ENCODE measurements at regions not wholly inside any gene's neighbourhood (a gene's known extent, or its start where the extent isn't known, plus 50 kb on each side); places are given as distances from the start of the nearest gene placed in this dataset.

- Histone ChIP-seq H3K9me3 (ENCODE audit: control insufficient read depth in 4 of 4, low read length in 3 of 4) (no peaks in the 10 kb centered on the region), H3K27ac (ENCODE audit: low read depth in 1 of 2, low read length in 2 of 2) (no peak overlapping the region), H3K36me3 (ENCODE audit: control insufficient read depth in 4 of 4, insufficient read depth in 3 of 4, low read depth in 1 of 4, low read length in 3 of 4) (no peaks in the 10 kb centered on the region), H3K9ac (ENCODE audit: low read depth in 1 of 2, low read length in 2 of 2) (no peak overlapping the region), H3K4me1 (ENCODE audit: control insufficient read depth in 4 of 4, insufficient read depth in 4 of 4, low read length in 3 of 4) (peaks cover 0 to 6% (median under 1%) of the 10 kb centered on the region in 4 donors), H3K27me3 (ENCODE audit: control insufficient read depth in 4 of 4, insufficient read depth in 4 of 4, low read length in 3 of 4) (no peaks in the 10 kb centered on the region), H3K4me3 (ENCODE audit: low read depth in 1 of 3, low read length in 3 of 3) (no peak overlapping the region)
- DNase-seq (ENCODE audit: low spot score) = no peak
- WGBS = 68% methylated on average over 6 of the region's 6 CpGs
- TF ChIP-seq MAX (IDR thresholded peaks at IDR 0.05) (no peak), YY1 (IDR thresholded peaks at IDR 0.05) (no peak), RXRA (IDR thresholded peaks at IDR 0.05) (no peak)
Observed at GRCh38 chr4:141328560-141329173, 108.0 kb downstream of the ZNF330 start.

DNA sequence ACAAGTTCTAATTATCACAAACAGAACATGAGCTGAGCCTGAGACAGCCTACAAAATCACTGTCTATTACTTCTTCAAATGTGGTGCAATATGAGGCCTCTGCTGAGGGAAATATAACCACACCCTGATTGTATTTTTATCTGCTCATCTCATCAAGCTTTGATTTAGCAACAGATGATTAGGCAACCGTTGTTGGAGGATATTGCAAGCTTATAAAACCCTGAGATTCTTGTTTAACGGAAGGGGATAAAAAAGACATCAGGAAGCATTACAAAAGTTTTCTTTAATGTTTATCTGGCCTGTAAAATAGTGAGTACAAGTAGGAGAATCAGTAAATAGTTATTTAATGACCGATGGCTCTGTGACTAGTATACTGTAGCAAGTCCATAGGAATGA is 108.5 kb downstream of the ZNF330 start:
- 32% methylated on average over 3 of the region's 3 CpGs for WGBS
- DNase-seq (ENCODE audit: low spot score) = no peak
- no peak overlapping the region for H3K4me3 ChIP-seq (ENCODE audit: low read depth in 1 of 3, low read length in 3 of 3)
- H3K9me3 ChIP-seq (ENCODE audit: control insufficient read depth in 4 of 4, low read length in 3 of 4) = no peaks in the 10 kb centered on the region
- no peak overlapping the region for H3K27ac ChIP-seq (ENCODE audit: low read depth in 1 of 2, low read length in 2 of 2)
- TF ChIP-seq RAD21 (IDR thresholded peaks at IDR 0.05) (no peak), SP1 (IDR thresholded peaks at IDR 0.05) (no peak), TAF1 (conservative IDR thresholded peaks at IDR 0.05) (no peak), YY1 (IDR thresholded peaks at IDR 0.05) (no peak), CTCF (IDR thresholded peaks at IDR 0.05; ENCODE audit: low read depth, low read length, missing input control) (no peak), EGR1 (IDR thresholded peaks at IDR 0.05; ENCODE audit: low read depth in 2 of 2) (no peak), HNF4A (conservative IDR thresholded peaks at IDR 0.05) (no peak), NR2F2 (IDR thresholded peaks at IDR 0.05) (no peak), FOXA2 (IDR thresholded peaks at IDR 0.05) (no peak), GABPA (IDR thresholded peaks at IDR 0.05 in 1 of 2, conservative IDR thresholded peaks at IDR 0.05 in 1 of 2) (no peak), HNF4G (IDR thresholded peaks at IDR 0.05) (no peak), FOXA1 (IDR thresholded peaks at IDR 0.05) (no peak), MAX (IDR thresholded peaks at IDR 0.05) (no peak), RXRA (IDR thresholded peaks at IDR 0.05) (no peak), JUND (IDR thresholded peaks at IDR 0.05) (no peak)
- TF ChIP-seq, protein P1, sequence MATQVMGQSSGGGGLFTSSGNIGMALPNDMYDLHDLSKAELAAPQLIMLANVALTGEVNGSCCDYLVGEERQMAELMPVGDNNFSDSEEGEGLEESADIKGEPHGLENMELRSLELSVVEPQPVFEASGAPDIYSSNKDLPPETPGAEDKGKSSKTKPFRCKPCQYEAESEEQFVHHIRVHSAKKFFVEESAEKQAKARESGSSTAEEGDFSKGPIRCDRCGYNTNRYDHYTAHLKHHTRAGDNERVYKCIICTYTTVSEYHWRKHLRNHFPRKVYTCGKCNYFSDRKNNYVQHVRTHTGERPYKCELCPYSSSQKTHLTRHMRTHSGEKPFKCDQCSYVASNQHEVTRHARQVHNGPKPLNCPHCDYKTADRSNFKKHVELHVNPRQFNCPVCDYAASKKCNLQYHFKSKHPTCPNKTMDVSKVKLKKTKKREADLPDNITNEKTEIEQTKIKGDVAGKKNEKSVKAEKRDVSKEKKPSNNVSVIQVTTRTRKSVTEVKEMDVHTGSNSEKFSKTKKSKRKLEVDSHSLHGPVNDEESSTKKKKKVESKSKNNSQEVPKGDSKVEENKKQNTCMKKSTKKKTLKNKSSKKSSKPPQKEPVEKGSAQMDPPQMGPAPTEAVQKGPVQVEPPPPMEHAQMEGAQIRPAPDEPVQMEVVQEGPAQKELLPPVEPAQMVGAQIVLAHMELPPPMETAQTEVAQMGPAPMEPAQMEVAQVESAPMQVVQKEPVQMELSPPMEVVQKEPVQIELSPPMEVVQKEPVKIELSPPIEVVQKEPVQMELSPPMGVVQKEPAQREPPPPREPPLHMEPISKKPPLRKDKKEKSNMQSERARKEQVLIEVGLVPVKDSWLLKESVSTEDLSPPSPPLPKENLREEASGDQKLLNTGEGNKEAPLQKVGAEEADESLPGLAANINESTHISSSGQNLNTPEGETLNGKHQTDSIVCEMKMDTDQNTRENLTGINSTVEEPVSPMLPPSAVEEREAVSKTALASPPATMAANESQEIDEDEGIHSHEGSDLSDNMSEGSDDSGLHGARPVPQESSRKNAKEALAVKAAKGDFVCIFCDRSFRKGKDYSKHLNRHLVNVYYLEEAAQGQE (IDR thresholded peaks at IDR 0.05) = no peak
- TF ChIP-seq, protein P2, sequence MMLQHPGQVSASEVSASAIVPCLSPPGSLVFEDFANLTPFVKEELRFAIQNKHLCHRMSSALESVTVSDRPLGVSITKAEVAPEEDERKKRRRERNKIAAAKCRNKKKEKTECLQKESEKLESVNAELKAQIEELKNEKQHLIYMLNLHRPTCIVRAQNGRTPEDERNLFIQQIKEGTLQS (IDR thresholded peaks at IDR 0.05) = no peak
- TF ChIP-seq, protein P3, sequence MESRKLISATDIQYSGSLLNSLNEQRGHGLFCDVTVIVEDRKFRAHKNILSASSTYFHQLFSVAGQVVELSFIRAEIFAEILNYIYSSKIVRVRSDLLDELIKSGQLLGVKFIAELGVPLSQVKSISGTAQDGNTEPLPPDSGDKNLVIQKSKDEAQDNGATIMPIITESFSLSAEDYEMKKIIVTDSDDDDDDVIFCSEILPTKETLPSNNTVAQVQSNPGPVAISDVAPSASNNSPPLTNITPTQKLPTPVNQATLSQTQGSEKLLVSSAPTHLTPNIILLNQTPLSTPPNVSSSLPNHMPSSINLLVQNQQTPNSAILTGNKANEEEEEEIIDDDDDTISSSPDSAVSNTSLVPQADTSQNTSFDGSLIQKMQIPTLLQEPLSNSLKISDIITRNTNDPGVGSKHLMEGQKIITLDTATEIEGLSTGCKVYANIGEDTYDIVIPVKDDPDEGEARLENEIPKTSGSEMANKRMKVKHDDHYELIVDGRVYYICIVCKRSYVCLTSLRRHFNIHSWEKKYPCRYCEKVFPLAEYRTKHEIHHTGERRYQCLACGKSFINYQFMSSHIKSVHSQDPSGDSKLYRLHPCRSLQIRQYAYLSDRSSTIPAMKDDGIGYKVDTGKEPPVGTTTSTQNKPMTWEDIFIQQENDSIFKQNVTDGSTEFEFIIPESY (IDR thresholded peaks at IDR 0.05) = no peak
- H3K9ac ChIP-seq (ENCODE audit: low read depth in 1 of 2, low read length in 2 of 2) = no peak overlapping the region
- H3K36me3 ChIP-seq (ENCODE audit: control insufficient read depth in 4 of 4, insufficient read depth in 3 of 4, low read depth in 1 of 4, low read length in 3 of 4) = no peaks in the 10 kb centered on the region
- H3K4me1 ChIP-seq (ENCODE audit: control insufficient read depth in 4 of 4, insufficient read depth in 4 of 4, low read length in 3 of 4) = peaks cover 0 to 9% (median 3%) of the 10 kb centered on the region in 4 donors
- H3K27me3 ChIP-seq (ENCODE audit: control insufficient read depth in 4 of 4, insufficient read depth in 4 of 4, low read length in 3 of 4) = no peaks in the 10 kb centered on the region
